ENCODE measurements at regions not wholly inside any gene's neighbourhood (a gene's known extent, or its start where the extent isn't known, plus 50 kb on each side); places are given as distances from the start of the nearest gene placed in this dataset.
"Not testable (repeated sequence)": the region's sequence is repeated elsewhere in the genome, so short reads cannot be mapped to it uniquely, and the experiment has no call there.

GRCh38 chr4:74505355-74505978 lies 60.5 kb downstream of the AREG start:
- DNase-seq, result not testable (repeated sequence)

DNA sequence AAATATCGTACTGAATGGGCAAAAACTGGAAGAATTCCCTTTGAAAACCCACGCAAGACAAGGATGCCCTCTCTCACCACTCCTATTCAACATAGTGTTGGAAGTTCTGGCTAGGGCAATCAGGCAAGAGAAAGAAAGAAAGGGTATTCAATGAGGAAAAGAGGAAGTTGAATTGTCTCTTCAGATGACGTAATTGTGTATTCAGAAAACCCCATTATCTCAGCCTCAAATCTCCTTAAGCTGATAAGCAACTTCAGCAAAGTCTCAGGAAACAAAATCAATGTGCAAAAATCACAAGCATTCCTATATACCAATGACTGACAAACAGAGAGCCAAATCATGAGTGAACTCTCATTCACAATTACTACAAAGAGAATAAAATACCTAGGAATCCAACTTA lies 64.4 kb downstream of the AREG start:
- DNase-seq, result not testable (repeated sequence)

DNA sequence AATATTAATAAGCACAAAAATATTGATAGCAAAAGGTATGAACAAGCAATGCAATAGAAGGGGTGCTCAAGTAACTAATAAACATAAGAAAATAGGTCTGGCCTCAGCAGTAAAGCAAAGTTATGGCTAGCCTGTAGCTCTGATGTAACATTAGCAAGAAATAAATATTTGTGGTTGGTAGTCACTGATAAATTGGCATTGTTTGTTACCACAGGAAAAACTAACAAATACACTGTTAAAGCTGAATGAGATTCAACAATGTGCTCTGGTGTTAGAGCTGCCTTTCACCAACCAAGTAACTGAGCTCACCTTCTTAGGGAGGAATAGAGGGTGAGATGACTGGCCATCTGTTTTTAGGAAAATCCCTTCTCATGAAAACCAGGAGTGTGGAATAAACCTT lies 71.4 kb downstream of the AREG start:
- no peak for DNase-seq

DNA sequence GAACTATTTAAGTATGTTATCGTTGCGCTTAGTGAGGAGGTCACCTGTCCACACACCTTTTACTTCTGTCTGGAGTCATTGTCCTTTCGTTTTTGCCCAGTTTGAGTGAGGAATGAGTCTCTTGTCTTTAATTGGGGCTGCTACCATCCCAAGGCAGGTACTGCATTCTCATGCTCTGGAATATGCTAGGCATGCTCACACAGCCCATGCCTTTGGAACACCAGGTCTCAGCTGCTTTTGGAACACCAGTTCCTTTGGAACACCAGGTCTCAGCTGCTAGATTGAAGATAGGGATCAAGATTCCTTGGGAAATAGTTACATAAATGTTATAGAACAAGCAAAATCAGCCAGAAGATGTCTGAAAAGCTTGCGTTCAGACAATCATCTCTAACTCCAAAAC lies 73.1 kb downstream of the AREG start:
- no peak for DNase-seq

- DNase-seq, result no peak
These were observed 77.5 kb downstream of the AREG start for GRCh38 chr4:74522251-74522991.

DNA sequence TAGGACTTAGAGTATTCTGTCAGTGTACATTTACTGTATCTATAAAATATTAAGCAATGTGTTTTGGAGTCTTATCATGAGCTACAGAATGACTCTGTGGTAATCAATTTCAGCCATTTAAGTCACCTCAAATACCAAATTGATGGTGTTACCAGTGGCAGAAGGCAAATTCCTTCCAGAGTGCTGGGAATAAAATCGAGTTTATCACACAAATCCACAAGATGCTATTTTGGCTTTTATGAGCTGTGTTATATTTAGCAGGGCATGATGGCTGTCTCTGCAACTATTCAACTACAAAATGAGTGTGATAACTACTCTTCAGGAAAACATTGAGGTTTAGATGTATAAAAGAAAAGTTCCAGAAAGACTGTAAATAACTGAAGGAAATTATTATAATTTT lies 78.2 kb downstream of the AREG start:
- DNase-seq, result no peak

DNA sequence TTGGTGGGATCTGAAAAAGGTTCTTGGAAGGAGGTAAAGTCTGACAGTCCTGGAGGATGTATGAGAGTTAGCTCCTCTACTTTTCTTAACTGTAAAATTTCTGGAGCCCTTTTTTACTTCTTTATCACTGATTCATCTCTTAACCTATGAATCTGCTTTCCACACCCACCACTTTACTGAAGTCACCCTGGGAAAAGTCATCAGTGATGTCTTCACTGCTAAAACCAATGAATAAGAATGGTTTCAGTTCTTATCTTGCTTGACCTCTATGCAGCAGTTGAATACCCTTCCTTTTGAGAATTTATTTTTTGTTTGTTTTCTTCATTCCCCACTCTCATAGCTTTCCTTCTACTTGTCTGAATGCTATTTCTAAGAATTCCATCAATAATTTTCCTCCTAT lies 80.0 kb downstream of the AREG start:
- no peak for DNase-seq

- DNase-seq, result no peak
These were observed 82.1 kb downstream of the AREG start for GRCh38 chr4:74527049-74527448.

GRCh38 chr4:74528178-74528577 lies 83.2 kb downstream of the AREG start:
- DNase-seq, result no peak

DNA sequence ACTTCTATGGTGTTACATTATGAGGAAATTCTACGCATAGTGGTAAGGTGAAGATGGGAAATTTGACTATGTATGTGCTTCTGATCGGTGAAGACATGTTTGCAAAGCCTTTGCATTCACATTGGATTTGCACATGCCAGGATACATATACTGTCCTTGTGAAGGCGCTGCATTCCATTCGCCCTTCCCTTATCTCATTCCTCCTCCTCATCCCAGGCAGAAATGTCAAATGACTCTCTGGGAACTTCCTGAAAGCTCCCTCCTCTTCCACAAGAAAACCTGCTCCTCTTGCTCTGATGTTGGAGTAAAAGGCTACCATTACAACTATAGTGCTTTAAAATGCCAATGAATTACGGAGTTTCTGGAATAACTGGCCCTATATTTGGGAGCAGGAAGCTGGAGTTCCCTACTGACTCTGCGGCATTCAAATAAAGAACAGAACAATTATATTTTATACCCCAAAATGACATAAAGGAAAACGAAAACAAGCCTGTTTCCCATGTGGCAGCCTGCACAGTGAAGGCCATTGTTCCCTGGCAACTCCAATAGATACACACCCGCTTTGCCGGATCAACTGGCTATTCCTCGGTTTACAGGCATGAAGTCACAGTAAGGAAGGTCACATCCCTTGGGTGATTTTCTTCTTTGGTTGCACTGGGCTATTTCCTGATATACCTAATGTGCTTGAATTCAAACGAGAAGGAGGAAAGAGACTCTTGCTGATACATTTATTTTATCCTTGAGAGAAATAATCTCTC lies 84.5 kb downstream of the AREG start:
- DNase-seq, result no peak

GRCh38 chr4:74531963-74532794 lies 87.2 kb downstream of the AREG start:
- DNase-seq, result no peak

GRCh38 chr4:74534121-74534520 lies 89.2 kb downstream of the AREG start:
- no peak for DNase-seq

DNA sequence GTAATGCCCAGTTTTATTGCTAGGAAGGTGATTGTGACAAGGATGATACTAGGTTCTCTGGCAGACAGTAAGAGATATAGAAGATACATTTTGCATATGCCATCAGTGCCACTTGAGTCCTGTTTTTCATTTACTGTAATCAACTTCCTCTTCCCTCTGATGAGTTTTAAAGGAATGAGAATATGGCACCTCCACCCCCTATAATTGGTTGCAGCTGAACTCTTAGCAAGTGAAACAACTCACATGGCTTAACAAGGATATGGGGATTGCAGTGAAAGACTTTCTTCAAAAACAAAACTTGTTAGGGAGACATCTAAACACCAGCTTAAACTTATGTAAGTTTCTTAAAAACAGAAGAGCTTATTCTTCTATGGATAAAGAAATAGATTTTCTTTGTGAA lies 90.0 kb downstream of the AREG start:
- no peak for DNase-seq

GRCh38 chr4:74535512-74535911 lies 90.6 kb downstream of the AREG start:
- DNase-seq, result no peak

DNA sequence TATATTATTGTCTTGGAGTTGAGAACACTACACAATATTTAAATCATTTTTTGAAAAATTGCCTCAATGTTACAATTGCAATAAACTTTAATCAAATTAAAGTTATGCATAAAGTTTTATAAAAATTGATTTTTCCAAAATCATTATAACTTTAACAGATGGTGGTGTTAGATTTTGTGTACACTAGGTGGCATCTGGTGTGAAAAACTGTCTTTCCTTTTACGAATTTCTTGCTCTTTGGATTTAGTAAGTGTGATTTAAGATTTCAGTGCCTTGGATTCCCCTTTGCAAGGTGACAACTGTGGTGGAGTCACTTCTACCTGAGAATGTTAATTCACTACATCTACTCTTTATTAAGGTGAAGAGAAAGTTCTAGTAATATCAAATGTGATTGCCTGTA lies 91.6 kb downstream of the AREG start:
- no peak for DNase-seq

GRCh38 chr4:74537459-74537858 lies 92.5 kb downstream of the AREG start:
- no peak for DNase-seq

GRCh38 chr4:74539044-74539790 lies 94.3 kb downstream of the AREG start:
- no peak for DNase-seq

GRCh38 chr4:74540193-74540592 lies 95.3 kb downstream of the AREG start:
- DNase-seq, result no peak

GRCh38 chr4:74541667-74542066 lies 96.7 kb downstream of the AREG start:
- DNase-seq, result no peak

- no peak for DNase-seq
These were observed 98.4 kb downstream of the AREG start for GRCh38 chr4:74543231-74543781.

DNA sequence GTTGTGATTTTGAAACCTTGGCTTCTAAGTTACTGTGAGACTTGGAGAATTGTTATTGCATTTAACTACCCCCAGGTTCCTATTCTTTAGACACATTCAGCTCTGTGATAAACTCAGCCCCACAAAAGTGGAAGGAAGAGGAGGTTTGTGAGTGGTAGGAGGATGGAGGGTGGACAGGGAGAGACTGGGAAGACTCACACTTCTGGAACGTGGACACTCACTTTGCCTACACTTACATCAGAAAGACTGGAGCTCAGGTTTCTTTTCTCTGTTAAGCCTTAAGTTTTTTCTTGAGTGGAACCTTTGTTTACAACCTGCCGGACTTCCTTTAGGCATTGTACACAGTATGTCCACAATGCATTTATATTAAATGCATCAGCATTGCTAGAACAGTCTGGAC lies 99.0 kb downstream of the AREG start:
- no peak for DNase-seq

Data from effector CD8-positive, alpha-beta T cell (primary cell).